ENCODE measurements at regions not wholly inside any gene's neighbourhood (a gene's known extent, or its start where the extent isn't known, plus 50 kb on each side); places are given as distances from the start of the nearest gene placed in this dataset.

DNA sequence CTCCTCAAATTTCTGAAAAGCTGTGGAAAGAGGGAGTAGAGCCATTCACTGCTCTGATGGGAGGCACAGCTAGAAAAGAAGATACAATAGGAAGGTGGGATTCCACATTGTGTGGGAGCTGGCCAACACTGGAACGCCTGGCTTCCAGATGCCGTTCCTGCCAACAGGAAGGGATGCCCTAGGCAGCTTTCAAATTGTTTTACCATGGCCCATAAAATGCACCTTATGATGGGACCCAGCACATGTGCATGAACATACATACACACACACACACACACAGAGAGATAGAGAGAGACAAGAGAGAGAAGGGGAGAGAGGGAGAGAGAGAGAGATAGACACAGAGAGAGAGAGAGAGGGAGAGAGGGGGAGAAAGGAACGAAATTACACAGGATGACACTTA lies 86.1 kb upstream of the BZW1 start:
- DNase-seq = no peak

DNA sequence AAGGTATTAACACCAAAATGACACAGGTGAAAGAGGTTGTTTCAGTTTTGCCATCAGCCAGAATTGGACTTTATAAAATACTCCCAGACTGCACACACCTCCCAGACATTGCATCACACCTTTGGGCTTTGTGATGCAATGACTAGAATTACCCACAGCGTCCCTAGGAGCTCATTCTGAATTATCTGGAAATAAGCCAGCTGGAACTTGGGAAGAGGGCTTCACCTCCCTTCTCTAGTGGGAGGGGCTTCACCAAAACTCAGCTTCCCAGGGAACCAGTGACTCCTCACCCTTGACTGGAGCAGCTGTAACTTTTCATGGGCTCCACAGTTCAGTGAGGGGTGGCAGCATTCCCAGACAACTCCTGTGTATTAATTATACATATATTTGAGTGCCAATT lies 83.1 kb upstream of the BZW1 start:
- DNase-seq = no peak

DNA sequence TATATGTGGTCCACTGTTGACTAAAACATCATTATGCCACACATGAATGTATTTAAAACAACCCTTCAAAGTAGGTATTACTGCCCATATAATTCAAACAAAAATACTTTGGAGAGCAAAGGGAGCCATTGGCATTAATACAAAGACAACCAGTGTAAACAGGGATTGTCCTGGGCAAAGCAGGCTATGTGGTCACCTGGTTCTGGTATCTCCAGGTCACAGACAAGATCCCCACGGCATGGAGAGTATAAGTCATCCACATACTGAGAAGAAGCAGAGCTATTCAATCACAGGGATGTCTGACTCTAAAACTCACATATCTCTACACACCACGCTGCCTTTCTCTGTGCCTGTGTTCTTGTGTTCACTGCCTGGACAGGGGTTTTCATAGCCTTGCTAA lies 81.4 kb upstream of the BZW1 start:
- no peak for DNase-seq

DNA sequence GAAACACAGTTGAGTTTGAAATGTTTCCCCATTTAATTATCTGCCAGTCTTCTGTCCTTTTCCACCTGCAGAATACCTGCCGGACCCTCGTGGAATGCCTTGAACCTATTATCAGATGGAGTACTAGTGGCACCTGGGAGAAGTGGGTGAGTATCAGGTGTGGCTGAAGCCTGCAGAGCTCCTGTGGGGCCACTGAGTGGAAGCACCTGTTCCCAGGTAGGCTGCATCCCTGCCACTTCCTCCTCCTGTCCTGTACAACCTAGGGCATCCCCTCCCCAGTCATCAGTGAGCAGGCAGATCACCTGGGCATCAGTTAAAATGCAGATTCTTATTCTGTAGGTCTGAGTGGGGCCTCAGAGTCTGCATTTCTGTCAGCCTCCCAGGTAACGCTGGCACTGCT lies 80.8 kb upstream of the BZW1 start:
- DNase-seq = no peak

GRCh38 chr2:200732866-200733265 lies 78.8 kb upstream of the BZW1 start:
- DNase-seq = no peak

GRCh38 chr2:200733713-200734198 lies 78.0 kb upstream of the BZW1 start:
- no peak for DNase-seq

- DNase-seq = no peak
These were observed 76.6 kb upstream of the BZW1 start for GRCh38 chr2:200735061-200735460.

DNA sequence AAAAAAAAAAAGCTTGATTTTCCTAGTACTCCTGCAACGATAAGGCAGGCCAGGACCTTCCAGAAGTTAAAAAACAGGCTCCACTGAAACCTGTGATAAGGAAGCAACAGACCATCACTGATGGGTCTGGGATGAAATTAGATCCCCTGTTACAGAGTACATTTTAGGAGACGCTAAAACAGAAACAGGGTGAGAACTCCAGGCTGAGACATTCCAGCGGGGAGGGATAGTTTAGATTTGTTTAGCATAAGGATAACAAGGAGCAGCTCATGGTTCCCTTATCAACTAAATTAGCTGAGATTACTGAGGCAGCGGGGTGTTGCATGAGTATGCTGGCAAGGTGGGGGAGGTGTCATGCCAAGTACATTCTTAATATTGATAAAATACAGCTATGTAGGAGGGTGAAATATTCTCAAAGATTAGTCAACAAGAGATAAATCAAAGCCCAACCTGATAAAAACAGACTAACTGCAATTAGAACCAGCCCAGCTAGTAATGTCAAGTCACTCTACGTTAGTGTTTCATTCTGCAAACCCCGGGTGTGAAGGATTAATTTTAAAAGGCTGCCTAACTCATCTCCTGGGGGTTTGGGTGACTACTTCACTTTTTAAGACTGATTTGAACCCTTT lies 75.0 kb upstream of the BZW1 start:
- DNase-seq = no peak

DNA sequence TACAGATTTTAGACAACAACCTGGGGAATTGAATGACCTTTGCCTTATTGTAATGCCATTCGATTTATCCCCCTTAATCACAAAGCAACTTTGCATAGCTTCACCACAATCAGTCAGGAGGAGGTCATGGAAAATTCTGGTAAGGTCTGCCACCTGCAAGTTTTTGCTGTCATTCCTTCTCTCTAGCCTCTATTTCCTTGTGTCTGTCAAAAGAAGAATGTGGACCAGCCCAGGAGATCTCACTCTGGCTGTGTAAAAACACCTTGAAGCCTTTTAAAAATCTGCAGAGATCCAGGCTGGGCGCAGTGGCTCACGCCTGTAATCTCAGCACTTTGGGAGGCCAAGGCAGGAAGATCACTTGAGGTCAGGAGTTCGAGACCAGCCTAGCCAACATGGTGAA lies 74.1 kb upstream of the BZW1 start:
- DNase-seq = no peak

GRCh38 chr2:200738590-200738989 lies 73.1 kb upstream of the BZW1 start:
- DNase-seq = no peak

DNA sequence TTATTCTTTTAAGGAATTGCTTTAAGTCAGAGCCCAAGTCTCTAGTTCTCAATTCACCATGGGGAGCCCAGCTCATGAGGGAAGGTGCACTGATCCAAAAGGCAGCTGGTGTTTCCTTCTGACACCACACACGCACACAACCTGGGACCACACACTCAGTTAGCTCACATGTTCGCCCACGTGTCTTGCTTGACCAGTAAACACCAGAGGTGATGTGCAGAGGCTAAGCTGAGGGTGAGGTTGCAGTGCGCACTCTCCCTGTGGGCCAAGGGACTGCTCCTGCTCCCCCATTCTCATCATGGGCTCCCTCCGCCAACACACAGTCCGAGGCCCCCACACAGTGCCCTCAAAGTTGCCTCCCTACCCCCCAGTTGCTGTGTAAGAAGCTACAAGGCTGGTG lies 70.8 kb upstream of the BZW1 start:
- DNase-seq = no peak

GRCh38 chr2:200741468-200742202 lies 70.1 kb upstream of the BZW1 start:
- no peak for DNase-seq

DNA sequence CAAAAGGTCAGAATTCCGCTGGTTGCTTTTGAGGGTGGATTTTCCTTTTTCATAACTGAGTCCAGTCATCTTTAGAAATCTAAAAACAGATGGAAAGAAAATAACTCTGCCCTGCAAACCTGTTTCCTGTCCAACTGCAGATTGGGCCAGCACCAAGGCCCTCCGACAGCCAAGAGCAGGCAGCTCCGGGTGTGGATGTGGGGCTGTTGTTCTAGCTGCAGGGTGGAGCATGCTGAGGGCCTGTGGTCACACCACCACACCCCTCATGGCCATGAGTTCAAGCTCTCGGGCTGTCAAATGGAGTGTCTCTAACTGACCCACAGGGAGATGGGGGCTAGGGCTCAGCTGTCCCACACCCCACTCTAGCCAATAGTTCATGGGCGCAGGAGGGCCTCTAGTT lies 69.3 kb upstream of the BZW1 start:
- DNase-seq = no peak

GRCh38 chr2:200743042-200743676 lies 68.6 kb upstream of the BZW1 start:
- no peak for DNase-seq

- no peak for DNase-seq
These were observed 67.5 kb upstream of the BZW1 start for GRCh38 chr2:200744201-200744602.

- no peak for DNase-seq
These were observed 65.4 kb upstream of the BZW1 start for GRCh38 chr2:200746301-200746700.

DNA sequence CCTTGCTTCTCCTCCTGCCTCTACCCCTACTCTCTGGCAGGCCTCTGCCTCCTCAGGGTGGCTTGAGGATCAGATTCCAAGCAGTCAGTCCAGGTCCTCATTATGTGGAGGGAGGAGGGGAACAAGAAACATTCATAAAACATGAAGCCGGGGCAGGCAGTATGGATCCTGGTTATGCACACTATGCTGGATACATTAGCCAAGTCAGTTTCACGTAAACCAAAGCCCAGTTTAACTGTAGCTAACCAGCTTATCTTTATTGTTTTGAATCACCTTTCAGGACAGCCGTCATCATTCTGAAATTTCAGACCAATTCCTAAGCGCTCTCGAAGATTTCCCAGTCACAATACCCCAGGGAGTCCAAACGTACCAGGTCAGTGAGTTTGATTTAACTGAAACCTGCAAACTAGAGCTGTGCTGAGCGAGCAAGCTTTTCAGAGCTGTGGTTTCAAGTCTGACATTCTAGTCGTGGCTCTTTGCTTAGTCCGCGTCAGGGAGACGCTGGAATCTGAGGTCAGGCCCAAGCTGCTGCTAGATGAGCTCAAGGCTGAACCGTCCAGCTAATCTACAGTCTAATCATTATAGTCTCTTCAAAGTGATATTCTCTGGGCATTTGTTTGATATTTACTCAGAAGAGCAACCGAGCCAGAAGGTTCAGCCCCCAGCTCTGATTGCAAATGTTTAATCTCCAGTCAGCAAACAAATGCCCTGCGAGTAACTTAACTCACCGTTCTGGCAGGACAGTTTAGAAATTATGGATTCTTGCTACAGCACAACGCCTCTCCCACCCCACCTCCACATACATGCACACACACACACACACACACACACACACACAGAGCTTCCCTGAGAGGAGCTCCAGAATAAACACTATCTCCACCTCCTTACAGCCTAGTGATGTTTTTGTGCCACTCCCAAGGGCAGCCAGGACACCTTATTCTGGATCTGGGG lies 63.8 kb upstream of the BZW1 start:
- DNase-seq = no peak

GRCh38 chr2:200748779-200749178 lies 62.9 kb upstream of the BZW1 start:
- no peak for DNase-seq

DNA sequence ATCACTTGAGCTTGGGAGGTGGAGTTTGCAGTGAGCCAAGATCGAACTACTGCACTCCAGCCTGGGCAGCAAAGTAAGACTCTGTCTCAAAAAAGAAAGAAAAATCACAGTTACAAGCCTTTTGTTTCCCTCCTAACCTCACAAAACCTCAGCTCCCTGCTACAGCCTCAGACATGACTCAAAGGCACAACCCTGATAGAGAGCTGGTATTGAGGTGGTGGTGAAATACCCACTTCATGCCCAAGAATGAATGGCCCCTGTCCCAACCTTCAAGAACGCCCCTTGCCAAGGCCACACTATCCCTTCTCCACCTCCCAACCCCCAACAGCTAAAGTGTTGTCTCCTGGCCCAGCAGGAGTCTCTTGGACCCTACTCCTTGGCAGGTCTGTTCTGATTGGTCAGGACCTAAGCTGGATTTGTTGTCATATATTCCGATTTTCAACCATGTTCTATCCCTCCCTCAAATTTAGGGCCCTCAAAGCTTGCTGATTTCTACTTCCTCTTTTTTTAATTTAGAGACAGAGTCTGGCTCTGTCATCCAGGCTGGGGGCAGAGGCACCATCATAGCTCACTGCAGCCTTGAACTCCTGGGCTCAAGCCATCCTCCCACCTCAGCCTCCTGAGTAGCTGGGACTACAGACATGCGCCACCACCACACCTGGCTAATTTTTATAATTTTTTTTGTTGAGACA lies 61.9 kb upstream of the BZW1 start:
- no peak for DNase-seq

- no peak for DNase-seq
These were observed 61.3 kb upstream of the BZW1 start for GRCh38 chr2:200750323-200750910.

- DNase-seq = no peak
These were observed 59.9 kb upstream of the BZW1 start for GRCh38 chr2:200751786-200752185.

- no peak for DNase-seq
These were observed 59.4 kb upstream of the BZW1 start for GRCh38 chr2:200752332-200752731.
